HG02763 (cell line): ENCODE measurements at regions not wholly inside any gene's neighbourhood (a gene's known extent, or its start where the extent isn't known, plus 50 kb on each side); places are given as distances from the start of the nearest gene placed in this dataset.
"Not testable (repeated sequence)": the region's sequence is repeated elsewhere in the genome, so short reads cannot be mapped to it uniquely, and the experiment has no call there.

ENCODE experiments used
- ATAC-seq: cut with Tn5 transposase; IDR thresholded peaks from one replicate; pipeline ENCODE4 v1.9.1; 2021; ENCODE audit warnings: mild to moderate bottlenecking, moderate library complexity; ENCODE audit not compliant: unreplicated experiment

GRCh38 chr21:20292280-20292679, 705.9 kb upstream of the NCAM2 start:
- ATAC-seq = no peak

GRCh38 chr21:20292854-20293253, 705.4 kb upstream of the NCAM2 start:
- not testable (repeated sequence) for ATAC-seq

GRCh38 chr21:20301395-20301794, 696.8 kb upstream of the NCAM2 start:
- no peak for ATAC-seq

- no peak for ATAC-seq
Observed at GRCh38 chr21:20302084-20302483, 696.1 kb upstream of the NCAM2 start.

GRCh38 chr21:20306836-20307235, 691.4 kb upstream of the NCAM2 start:
- ATAC-seq = no peak

GRCh38 chr21:20308586-20309315, 689.5 kb upstream of the NCAM2 start:
- ATAC-seq = no peak

- ATAC-seq = no peak
Observed at GRCh38 chr21:20311234-20311787, 686.9 kb upstream of the NCAM2 start.

GRCh38 chr21:20313013-20313412, 685.2 kb upstream of the NCAM2 start:
- no peak for ATAC-seq

- no peak for ATAC-seq
Observed at GRCh38 chr21:20315042-20315441, 683.2 kb upstream of the NCAM2 start.

GRCh38 chr21:20329636-20330035, 668.6 kb upstream of the NCAM2 start:
- ATAC-seq = no peak

- ATAC-seq = no peak
Observed at GRCh38 chr21:20330652-20331051, 667.6 kb upstream of the NCAM2 start.

- no peak for ATAC-seq
Observed at GRCh38 chr21:20334585-20334984, 663.6 kb upstream of the NCAM2 start.

GRCh38 chr21:20341431-20341830, 656.8 kb upstream of the NCAM2 start:
- no peak for ATAC-seq

GRCh38 chr21:20343186-20343585, 655.0 kb upstream of the NCAM2 start:
- ATAC-seq = no peak

- no peak for ATAC-seq
Observed at GRCh38 chr21:20351138-20351537, 647.1 kb upstream of the NCAM2 start.

GRCh38 chr21:20353351-20353750, 644.9 kb upstream of the NCAM2 start:
- ATAC-seq = no peak

- ATAC-seq = no peak
Observed at GRCh38 chr21:20373031-20373430, 625.2 kb upstream of the NCAM2 start.

GRCh38 chr21:20377250-20377649, 621.0 kb upstream of the NCAM2 start:
- no peak for ATAC-seq

GRCh38 chr21:20388400-20388799, 609.8 kb upstream of the NCAM2 start:
- no peak for ATAC-seq

GRCh38 chr21:20396798-20397197, 601.4 kb upstream of the NCAM2 start:
- ATAC-seq = no peak

GRCh38 chr21:20404915-20405314, 593.3 kb upstream of the NCAM2 start:
- no peak for ATAC-seq

- no peak for ATAC-seq
Observed at GRCh38 chr21:20418353-20418752, 579.9 kb upstream of the NCAM2 start.

- no peak for ATAC-seq
Observed at GRCh38 chr21:20419772-20420171, 578.4 kb upstream of the NCAM2 start.
